WTC11 (cell line): ENCODE measurements at regions not wholly inside any gene's neighbourhood (a gene's known extent, or its start where the extent isn't known, plus 50 kb on each side); places are given as distances from the start of the nearest gene placed in this dataset.
A peak's percentile ranks its signal among the peaks of the same experiment; 100 is the strongest.

Experiments
- ATAC-seq: fragments of 200-7000 bp; cut with Tn5 transposase; 2 replicates; pipeline ENCODE4 v1.10.0; 2021; ENCODE audit warnings: mild to moderate bottlenecking, moderate library complexity
- CTCF ChIA-PET: fragments of 300-600 bp; sonication (Branson Sonifier 250); formaldehyde crosslinking; loops from one replicate; lab custom pipeline; 2021; ENCODE audit warnings: antibody characterized with exemption; lab: Charles Lee
- POLR2A ChIA-PET: fragments of 350-600 bp; sonication (Branson Sonifier 250); formaldehyde crosslinking; loops from one replicate; lab custom pipeline; 2021; ENCODE audit warnings: antibody characterized with exemption; lab: Charles Lee
- DNase-seq: peaks from one replicate; pipeline ENCODE4 v3.0.0; 2021; ENCODE audit warnings: low spot score
- H3K27ac Mint-ChIP-seq: 2 replicates; pipeline ENCODE4 v1.8.0; 2021; ENCODE audit warnings: mixed read lengths
- H3K27me3 Mint-ChIP-seq: 2 replicates; pipeline ENCODE4 v1.8.0; 2021; ENCODE audit warnings: low read depth, mild to moderate bottlenecking, moderate library complexity, mixed read lengths
- H3K36me3 Mint-ChIP-seq: 2 replicates; pipeline ENCODE4 v1.8.0; 2021; ENCODE audit warnings: mixed read lengths
- H3K4me1 Mint-ChIP-seq: 2 replicates; pipeline ENCODE4 v1.8.0; 2022; ENCODE audit warnings: mixed read lengths
- H3K4me3 Mint-ChIP-seq: 2 replicates; pipeline ENCODE4 v1.8.0; 2021; ENCODE audit warnings: mild to moderate bottlenecking, moderate library complexity, mixed read lengths
- H3K9me3 Mint-ChIP-seq: 2 replicates; pipeline ENCODE4 v1.8.0; 2021; ENCODE audit warnings: mixed read lengths
- ATF1 ChIP-seq: sonication (generic); formaldehyde crosslinking; IDR thresholded peaks from 2 replicates; pipeline ENCODE4 v1.8.1; 2023; ENCODE audit warnings: mild to moderate bottlenecking, moderate library complexity, missing genetic modification reagents
- ATF3 ChIP-seq: sonication (generic); formaldehyde crosslinking; conservative IDR thresholded peaks from 2 replicates; pipeline ENCODE4 v1.8.1; 2022; ENCODE audit warnings: mild to moderate bottlenecking, missing genetic modification reagents
- ELF4 ChIP-seq: sonication (generic); formaldehyde crosslinking; IDR thresholded peaks from 2 replicates; pipeline ENCODE4 v1.8.1; 2022; ENCODE audit warnings: low read depth, mild to moderate bottlenecking, moderate library complexity, missing genetic modification reagents
- ERG ChIP-seq: fragments of 250-450 bp; sonication (Bioruptor Pico); IDR thresholded peaks from 2 replicates; pipeline ENCODE4 v1.8.0; 2021; ENCODE audit warnings: mild to moderate bottlenecking
- ESRRA ChIP-seq: sonication (generic); formaldehyde crosslinking; IDR thresholded peaks from 2 replicates; pipeline ENCODE4 v1.8.1; 2022; ENCODE audit warnings: mild to moderate bottlenecking, missing genetic modification reagents, borderline replicate concordance
- GABPB1 ChIP-seq: sonication (generic); formaldehyde crosslinking; IDR thresholded peaks from 2 replicates; pipeline ENCODE4 v1.8.1; 2023; ENCODE audit warnings: mild to moderate bottlenecking, missing genetic modification reagents
- HMGXB4 ChIP-seq: sonication (generic); formaldehyde crosslinking; IDR thresholded peaks from 2 replicates; pipeline ENCODE4 v1.8.1; 2023; ENCODE audit warnings: mild to moderate bottlenecking, moderate library complexity, missing genetic modification reagents
- IRF1 ChIP-seq: sonication (generic); formaldehyde crosslinking; IDR thresholded peaks from 2 replicates; pipeline ENCODE4 v1.8.0; 2023; ENCODE audit warnings: missing genetic modification reagents
- IRF2 ChIP-seq: sonication (generic); formaldehyde crosslinking; IDR thresholded peaks from 2 replicates; pipeline ENCODE4 v1.8.0; 2022; ENCODE audit warnings: low read depth, missing genetic modification reagents, borderline replicate concordance
- JUN ChIP-seq: sonication (generic); formaldehyde crosslinking; IDR thresholded peaks from 2 replicates; pipeline ENCODE4 v1.8.0; 2023; ENCODE audit warnings: mild to moderate bottlenecking, missing genetic modification reagents
- MAX ChIP-seq: sonication (generic); formaldehyde crosslinking; IDR thresholded peaks from 2 replicates; pipeline ENCODE4 v1.8.0; 2022; ENCODE audit warnings: mild to moderate bottlenecking, missing genetic modification reagents
- NFATC4 ChIP-seq: fragments of 250-450 bp; sonication (Bioruptor Pico); IDR thresholded peaks from 2 replicates; pipeline ENCODE4 v1.9.0; 2021; ENCODE audit warnings: mild to moderate bottlenecking
- NFE2L1 ChIP-seq: sonication (generic); formaldehyde crosslinking; IDR thresholded peaks from 2 replicates; pipeline ENCODE4 v1.8.1; 2023; ENCODE audit warnings: missing genetic modification reagents
- NFYB ChIP-seq: sonication (generic); formaldehyde crosslinking; conservative IDR thresholded peaks from 2 replicates; pipeline ENCODE4 v1.8.0; 2022; ENCODE audit warnings: low read depth, missing genetic modification reagents
- RELA ChIP-seq: sonication (generic); formaldehyde crosslinking; IDR thresholded peaks from 2 replicates; pipeline ENCODE4 v1.8.1; 2022; ENCODE audit warnings: missing genetic modification reagents, mild to moderate bottlenecking, borderline replicate concordance
- TCF7 ChIP-seq: sonication (generic); formaldehyde crosslinking; IDR thresholded peaks from 2 replicates; pipeline ENCODE4 v1.8.0; 2022; ENCODE audit warnings: mild to moderate bottlenecking, low read depth, missing genetic modification reagents, moderate library complexity
- USF2 ChIP-seq: sonication (generic); formaldehyde crosslinking; IDR thresholded peaks from 2 replicates; pipeline ENCODE4 v1.8.1; 2023; ENCODE audit warnings: mild to moderate bottlenecking, missing genetic modification reagents, moderate library complexity
- ZNF138 ChIP-seq: sonication (generic); formaldehyde crosslinking; conservative IDR thresholded peaks from 2 replicates; pipeline ENCODE4 v1.8.1; 2022; ENCODE audit warnings: mild to moderate bottlenecking, moderate library complexity, missing genetic modification reagents
- ZNF263 ChIP-seq: sonication (generic); formaldehyde crosslinking; IDR thresholded peaks from 2 replicates; pipeline ENCODE4 v1.8.1; 2022; ENCODE audit warnings: low read depth, mild to moderate bottlenecking, moderate library complexity, missing genetic modification reagents
- ZNF396 ChIP-seq: fragments of 250-450 bp; sonication (Bioruptor Pico); IDR thresholded peaks from 2 replicates; pipeline ENCODE4 v1.8.0; 2021; ENCODE audit warnings: mild to moderate bottlenecking, moderate library complexity, borderline replicate concordance
- ZNF416 ChIP-seq: fragments of 250-450 bp; sonication (Bioruptor Pico); IDR thresholded peaks from 2 replicates; pipeline ENCODE4 v1.9.0; 2021; ENCODE audit warnings: mild to moderate bottlenecking, inconsistent platforms
- ZNF423 ChIP-seq: fragments of 250-450 bp; sonication (Bioruptor Pico); IDR thresholded peaks from 2 replicates; pipeline ENCODE4 v2.1.2; 2022; ENCODE audit warnings: mild to moderate bottlenecking, moderate library complexity

GRCh38 chr12:131612092-131612755, 98.7 kb upstream of the SFSWAP start:
- no peaks in the 10 kb centered on the region for H3K9me3 Mint-ChIP-seq
- peak overlapping the region; percentile 20; the same call in 1 of the 2 replicates for H3K27ac Mint-ChIP-seq
- no peaks in the 10 kb centered on the region; the same call in 1 of the 2 replicates for H3K27me3 Mint-ChIP-seq
- DNase-seq, result no peak
- peaks cover 17% of the 10 kb centered on the region for H3K4me1 Mint-ChIP-seq
- H3K4me3 Mint-ChIP-seq, result no peak overlapping the region
- ChIA-PET CTCF (no interaction called here), POLR2A (no interaction called here)
- ATAC-seq, result no peak
- no peaks in the 10 kb centered on the region for H3K36me3 Mint-ChIP-seq
- TF ChIP-seq NFE2L1 (CRISPR knock-in tag) (no peak), NFYB (CRISPR knock-in tag) (no peak), IRF1 (CRISPR knock-in tag) (no peak), ZNF138 (CRISPR knock-in tag) (no peak), JUN (CRISPR knock-in tag) (no peak), ZNF423 (CRISPR knock-in tag) (no peak), ZNF396 (CRISPR knock-in tag) (no peak), GABPB1 (no peak), NFATC4 (no peak), ESRRA (CRISPR knock-in tag) (no peak), IRF2 (no peak), MAX (CRISPR knock-in tag) (no peak), ELF4 (CRISPR knock-in tag) (no peak), ATF1 (CRISPR knock-in tag) (no peak), ZNF416 (CRISPR knock-in tag) (no peak), TCF7 (CRISPR knock-in tag) (no peak), ERG (CRISPR knock-in tag) (no peak)

- Mint-ChIP-seq H3K4me1 (peaks cover 17% of the 10 kb centered on the region), H3K27ac (no peak overlapping the region), H3K27me3 (no peaks in the 10 kb centered on the region; the same call in 1 of the 2 replicates), H3K9me3 (no peaks in the 10 kb centered on the region)
- POLR2A ChIA-PET, result no interaction called here
- DNase-seq (no peak), ATAC-seq (no peak)
- TF ChIP-seq HMGXB4 (CRISPR knock-in tag), result no peak
- no peak for TF ChIP-seq USF2
- TF ChIP-seq ZNF263 (CRISPR knock-in tag), result no peak
- TF ChIP-seq RELA, result no peak
- TF ChIP-seq ATF3 (CRISPR knock-in tag), result no peak
- TF ChIP-seq, all 79 proteins: peak for 0
- H3K36me3 Mint-ChIP-seq, result no peaks in the 10 kb centered on the region
- no peak overlapping the region for H3K4me3 Mint-ChIP-seq
- CTCF ChIA-PET, result no interaction called here
These were observed 97.7 kb upstream of the SFSWAP start for GRCh38 chr12:131613186-131613585.
